Keratinocyte (primary cell): ENCODE measurements at regions not wholly inside any gene's neighbourhood (a gene's known extent, or its start where the extent isn't known, plus 50 kb on each side); places are given as distances from the start of the nearest gene placed in this dataset.

Source experiments
- EZH2 ChIP-seq: IDR thresholded peaks from one replicate; pipeline ENCODE4 v1.6.1; 2012; ENCODE audit warnings: inconsistent platforms, mild to moderate bottlenecking, low read length, moderate library complexity
- TF ChIP-seq, protein P1 (sequence below), 3 experiments: IDR thresholded peaks in 1 of 3; conservative IDR thresholded peaks in 1 of 3; optimal IDR thresholded peaks in 1 of 3; 2 replicates in 2 of 3; 3 replicates in 1 of 3; pipeline versions ENCODE3 to v1.5.1; 2011; ENCODE audit warnings: low read length in 3 of 3, mild to moderate bottlenecking in 3 of 3, moderate library complexity in 2 of 3, control low read depth in 1 of 3, inconsistent platforms in 1 of 3; ENCODE audit not compliant: insufficient read depth in 2 of 3; ENCODE audit errors: extremely low read depth in 1 of 3

DNA sequence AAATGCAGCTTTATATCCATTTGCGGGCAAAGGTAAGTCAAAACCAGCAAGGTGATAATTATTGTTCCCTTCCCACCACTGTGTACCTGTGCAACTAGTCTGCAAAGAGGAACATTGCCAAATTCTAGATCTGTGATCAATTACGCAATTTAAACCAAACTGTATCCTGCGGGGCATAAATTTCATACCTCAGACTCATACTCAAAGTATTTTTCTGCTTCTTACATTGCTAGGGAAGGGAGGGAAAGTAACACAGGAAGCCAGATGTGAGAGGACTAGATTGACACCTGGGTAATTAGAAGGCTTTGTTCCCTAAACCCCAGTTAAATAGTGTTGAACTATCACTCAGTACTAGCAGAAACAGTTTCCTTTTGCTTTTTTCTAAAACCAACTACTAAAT, 240.2 kb upstream of the ZNF608 start:
- TF ChIP-seq EZH2, result no peak
- TF ChIP-seq, protein P1, sequence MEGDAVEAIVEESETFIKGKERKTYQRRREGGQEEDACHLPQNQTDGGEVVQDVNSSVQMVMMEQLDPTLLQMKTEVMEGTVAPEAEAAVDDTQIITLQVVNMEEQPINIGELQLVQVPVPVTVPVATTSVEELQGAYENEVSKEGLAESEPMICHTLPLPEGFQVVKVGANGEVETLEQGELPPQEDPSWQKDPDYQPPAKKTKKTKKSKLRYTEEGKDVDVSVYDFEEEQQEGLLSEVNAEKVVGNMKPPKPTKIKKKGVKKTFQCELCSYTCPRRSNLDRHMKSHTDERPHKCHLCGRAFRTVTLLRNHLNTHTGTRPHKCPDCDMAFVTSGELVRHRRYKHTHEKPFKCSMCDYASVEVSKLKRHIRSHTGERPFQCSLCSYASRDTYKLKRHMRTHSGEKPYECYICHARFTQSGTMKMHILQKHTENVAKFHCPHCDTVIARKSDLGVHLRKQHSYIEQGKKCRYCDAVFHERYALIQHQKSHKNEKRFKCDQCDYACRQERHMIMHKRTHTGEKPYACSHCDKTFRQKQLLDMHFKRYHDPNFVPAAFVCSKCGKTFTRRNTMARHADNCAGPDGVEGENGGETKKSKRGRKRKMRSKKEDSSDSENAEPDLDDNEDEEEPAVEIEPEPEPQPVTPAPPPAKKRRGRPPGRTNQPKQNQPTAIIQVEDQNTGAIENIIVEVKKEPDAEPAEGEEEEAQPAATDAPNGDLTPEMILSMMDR (optimal IDR thresholded peaks at IDR 0.05 in 1 of 3, IDR thresholded peaks at IDR 0.05 in 1 of 3, conservative IDR thresholded peaks at IDR 0.05 in 1 of 3; ENCODE audit: extremely low read depth in 1 of 3, insufficient read depth in 2 of 3, low read length in 3 of 3), result no peak
